GM12878 (cell line): ENCODE measurements at regions not wholly inside any gene's neighbourhood (a gene's known extent, or its start where the extent isn't known, plus 50 kb on each side); places are given as distances from the start of the nearest gene placed in this dataset.

Experiments
- ATAC-seq: fragments of 200-7000 bp; cut with Tn5 transposase; 3 replicates; pipeline ENCODE4 v1.9.1; 2020; ENCODE audit warnings: mild to moderate bottlenecking, moderate library complexity
- BruUV-seq: library from RNA; stranded (reverse); fragments of 400-500 nt; replicated peaks from 2 replicates; lab custom pipeline; 2021; lab: Mats Ljungman, UMichigan
- CTCF ChIA-PET: fragments of 300-600 bp; sonication (Branson Sonifier 250); formaldehyde crosslinking; extraction: SDS; loops from one replicate; lab custom pipeline; 2021; ENCODE audit warnings: inconsistent platforms; lab: Yijun Ruan, JAX
- POLR2A ChIA-PET: fragments of 350-600 bp; formaldehyde crosslinking; extraction: SDS; loops from one replicate; lab custom pipeline; 2021; ENCODE audit warnings: inconsistent platforms; lab: Charles Lee
- RAD21 ChIA-PET: fragments of 300-600 bp; sonication (Branson Sonifier 250); formaldehyde crosslinking; loops from one replicate; lab custom pipeline; 2023; ENCODE audit warnings: antibody characterized with exemption; ENCODE audit not compliant: unreplicated experiment; lab: Charles Lee
- SMC1A ChIA-PET: fragments of 300-600 bp; sonication (Branson Sonifier 250); formaldehyde crosslinking; loops from one replicate; lab custom pipeline; 2023; ENCODE audit not compliant: unreplicated experiment, uncharacterized antibody; lab: Charles Lee
- DNase-seq: peaks from one replicate; pipeline ENCODE4 v3.0.0-alpha.2; 2011; ENCODE audit warnings: low read depth, low spot score
- FAIRE-seq: peaks from 3 replicates; lab custom pipeline; 2011; peaks lifted over from hg19 to GRCh38; lab: Jason Lieb, UNC
- H2AFZ ChIP-seq: 2 replicates; pipeline ENCODE4 v1.6.0; 2011; ENCODE audit warnings: low read depth, low read length, control low read depth; ENCODE audit not compliant: control insufficient read depth
- H3K27ac ChIP-seq: 2 replicates; pipeline ENCODE4 v1.5.1; 2011; ENCODE audit warnings: control low read depth; ENCODE audit not compliant: control insufficient read depth, insufficient read depth
- H3K27me3 ChIP-seq, 2 experiments: replicated peaks in 1 of 2; 2 replicates each; pipeline versions ENCODE4 v1.6.0 to v1.6.1; 2011; ENCODE audit warnings: low read length in 1 of 2; ENCODE audit not compliant: control insufficient read depth in 2 of 2, insufficient read depth in 2 of 2
- H3K36me3 ChIP-seq, 2 experiments: 2 replicates each; pipeline ENCODE4 v1.5.1; 2011; ENCODE audit warnings: low read length in 1 of 2; ENCODE audit not compliant: control insufficient read depth in 2 of 2, insufficient read depth in 2 of 2
- H3K4me1 ChIP-seq: 2 replicates; pipeline ENCODE4 v1.6.1; 2011; ENCODE audit warnings: mild to moderate bottlenecking, low read length, moderate library complexity, mixed read lengths; ENCODE audit not compliant: control insufficient read depth, insufficient read depth
- H3K4me2 ChIP-seq: 2 replicates; pipeline ENCODE4 v1.6.0; 2011; ENCODE audit warnings: control low read depth; ENCODE audit not compliant: control insufficient read depth, insufficient read depth
- H3K4me3 ChIP-seq: fragments of 200-600 bp; sonication (generic); 2 replicates; pipeline ENCODE4 v1.5.1; 2016
- H3K79me2 ChIP-seq: 2 replicates; pipeline ENCODE4 v1.6.0; 2011; ENCODE audit warnings: low read length; ENCODE audit not compliant: control insufficient read depth, insufficient read depth
- H3K9ac ChIP-seq: 2 replicates; pipeline ENCODE4 v1.8.0; 2011; ENCODE audit warnings: low read length, control low read depth, mixed read lengths; ENCODE audit not compliant: control insufficient read depth, insufficient read depth
- H3K9me3 ChIP-seq: replicated peaks from 3 replicates; pipeline ENCODE4 v1.5.1; 2011; ENCODE audit warnings: mild to moderate bottlenecking, low read length; ENCODE audit not compliant: control insufficient read depth, insufficient read depth
- H4K20me1 ChIP-seq: 2 replicates; pipeline ENCODE4 v1.6.0; 2011; ENCODE audit not compliant: control insufficient read depth, insufficient read depth
- ATF3 ChIP-seq: IDR thresholded peaks from 2 replicates; pipeline ENCODE4 v1.6.1; 2011; ENCODE audit warnings: low read depth, mild to moderate bottlenecking, low read length, moderate library complexity, borderline replicate concordance; ENCODE audit errors: extremely low read depth
- BACH1 ChIP-seq: fragments of 450-650 bp; IDR thresholded peaks from 2 replicates; pipeline ENCODE4 v1.6.1; 2017; ENCODE audit warnings: mild to moderate bottlenecking, borderline replicate concordance
- CHD4 ChIP-seq: fragments of 200-600 bp; sonication (generic); IDR thresholded peaks from 2 replicates; pipeline ENCODE4 v1.6.1; 2016; ENCODE audit warnings: mild to moderate bottlenecking
- CUX1 ChIP-seq: IDR thresholded peaks from 2 replicates; pipeline ENCODE4 v1.6.1; 2012; ENCODE audit warnings: improper control_type of control experiment, low read depth, low read length; ENCODE audit not compliant: insufficient replicate concordance
- FOXK2 ChIP-seq: fragments of 450-650 bp; IDR thresholded peaks from 2 replicates; pipeline ENCODE4 v1.6.1; 2017; ENCODE audit warnings: mild to moderate bottlenecking, moderate library complexity
- MAX ChIP-seq: IDR thresholded peaks from 2 replicates; pipeline ENCODE4 v1.6.1; 2012; ENCODE audit warnings: low read depth, low read length, improper control_type of control experiment
- MTA3 ChIP-seq: IDR thresholded peaks from 2 replicates; pipeline ENCODE4 v1.6.1; 2012; ENCODE audit warnings: low read length, inconsistent platforms, borderline replicate concordance
- SIN3A ChIP-seq: IDR thresholded peaks from 2 replicates; pipeline ENCODE4 v1.6.1; 2012; ENCODE audit warnings: low read depth, low read length, improper control_type of control experiment
- SKIL ChIP-seq: fragments of 450-650 bp; IDR thresholded peaks from 2 replicates; pipeline ENCODE4 v1.6.1; 2017; ENCODE audit warnings: mild to moderate bottlenecking, low read depth, inconsistent platforms; ENCODE audit not compliant: poor library complexity, severe bottlenecking
- ZNF274 ChIP-seq: IDR thresholded peaks from one replicate; pipeline ENCODE4 v1.8.0; 2011; ENCODE audit not compliant: insufficient read length, insufficient read depth
- ZZZ3 ChIP-seq: IDR thresholded peaks from 2 replicates; pipeline ENCODE4 v1.6.1; 2011; ENCODE audit warnings: low read depth; ENCODE audit not compliant: control insufficient read depth, insufficient read length
- WGBS: methylation state at CpG from one replicate; pipeline ENCODE4 v1.1.6; 2016; ENCODE audit warnings: low lambda C conversion rate; ENCODE audit not compliant: insufficient replicate concordance, insufficient coverage; ENCODE audit errors: missing lambda C conversion rate; 5-methylcytosine and 5-hydroxymethylcytosine counted together
- in situ Hi-C: fragments of 300-500 bp; cut with MboI; formaldehyde crosslinking; loops from 9 replicates; pipeline ENCODE4 v1.14.3; 2018; ENCODE audit warnings: mixed read lengths
- intact Hi-C: fragments of 100-400 bp; cut with micrococcal nuclease; formaldehyde crosslinking; loops from one replicate; pipeline ENCODE4 v1.14.2; 2022; ENCODE audit not compliant: unreplicated experiment

- SMC1A ChIA-PET: no interaction called here
- RAD21 ChIA-PET: no interaction called here
- FAIRE-seq (no peak), ATAC-seq (no peak), DNase-seq (no peak)
- Histone ChIP-seq H4K20me1 (no peaks in the 10 kb centered on the region), H3K27me3 (no peaks in the 10 kb centered on the region), H3K36me3 (no peaks in the 10 kb centered on the region), H3K27ac (no peak overlapping the region), H2AFZ (no peak overlapping the region), H3K9ac (no peak overlapping the region), H3K9me3 (no peaks in the 10 kb centered on the region; the same call in 2 of the 3 replicates), H3K4me2 (no peak overlapping the region), H3K4me1 (no peaks in the 10 kb centered on the region), H3K79me2 (no peaks in the 10 kb centered on the region), H3K4me3 (no peak overlapping the region)
- no peak for TF ChIP-seq CHD4
- TF ChIP-seq SIN3A: no peak
- TF ChIP-seq MAX: no peak
- TF ChIP-seq ATF3: no peak
- CTCF ChIA-PET: no interaction called here
- no TSS peak for BruUV-seq
- intact Hi-C loops: no loop called here
- 63% methylated on average over 1 of the region's 1 CpG for WGBS
- in situ Hi-C loops: no loop called here
- POLR2A ChIA-PET: interaction anchor here (0.7 kb wide), 1 partner anchor 71 kb away, joined by 4 read pairs; no protein-coding TSS in a partner anchor
These were observed 259.3 kb downstream of the ARHGAP12 start for GRCh38 chr10:31669357-31669756.

GRCh38 chr10:31668326-31668725 is 260.3 kb downstream of the ARHGAP12 start:
- intact Hi-C loops: no loop called here
- no peak overlapping the region for H3K27ac ChIP-seq
- H3K9me3 ChIP-seq: no peaks in the 10 kb centered on the region; the same call in 2 of the 3 replicates
- H3K27me3 ChIP-seq: no peaks in the 10 kb centered on the region
- ChIA-PET CTCF (no interaction called here), SMC1A (no interaction called here), POLR2A (no interaction called here), RAD21 (no interaction called here)
- no peaks in the 10 kb centered on the region for H3K4me1 ChIP-seq
- FAIRE-seq (no peak), DNase-seq (no peak), ATAC-seq (no peak)
- no peaks in the 10 kb centered on the region for H3K79me2 ChIP-seq
- no peak overlapping the region for H2AFZ ChIP-seq
- in situ Hi-C loops: no loop called here
- no TSS peak for BruUV-seq
- H3K4me2 ChIP-seq: no peak overlapping the region
- no peak overlapping the region for H3K4me3 ChIP-seq
- no peak overlapping the region for H3K9ac ChIP-seq
- H3K36me3 ChIP-seq: no peaks in the 10 kb centered on the region
- no peaks in the 10 kb centered on the region for H4K20me1 ChIP-seq
- TF ChIP-seq ZZZ3: no peak
- TF ChIP-seq MTA3: no peak
- no peak for TF ChIP-seq BACH1
- no peak for TF ChIP-seq ZNF274
- no peak for TF ChIP-seq FOXK2
- no peak for TF ChIP-seq SKIL
- no peak for TF ChIP-seq CUX1
